ENCODE measurements at regions not wholly inside any gene's neighbourhood (a gene's known extent, or its start where the extent isn't known, plus 50 kb on each side); places are given as distances from the start of the nearest gene placed in this dataset.

GRCh38 chr4:125787707-125788106, 473.0 kb downstream of the FAT4 start:
- TF ChIP-seq CTCF (IDR thresholded peaks at IDR 0.05; ENCODE audit: low read depth, low read length) (no peak), EZH2phosphoT487 (IDR thresholded peaks at IDR 0.05; ENCODE audit: low read depth) (no peak)
